ENCODE measurements at regions not wholly inside any gene's neighbourhood (a gene's known extent, or its start where the extent isn't known, plus 50 kb on each side); places are given as distances from the start of the nearest gene placed in this dataset.

- intact Hi-C loops (cut with micrococcal nuclease): no loop called here
- DNase-seq: no peak
- Mint-ChIP-seq H3K4me3 (no peak overlapping the region), H3K9me3 (no peaks in the 10 kb centered on the region), H3K36me3 (no peaks in the 10 kb centered on the region), H3K4me1 (ENCODE audit: low read depth) (no peaks in the 10 kb centered on the region), H3K27ac (no peak overlapping the region), H3K27me3 (no peaks in the 10 kb centered on the region)
- ChIA-PET CTCF (no interaction called here), POLR2A (no interaction called here)
Observed at GRCh38 chr13:31853643-31854326, 114.5 kb downstream of the RXFP2 start.

DNA sequence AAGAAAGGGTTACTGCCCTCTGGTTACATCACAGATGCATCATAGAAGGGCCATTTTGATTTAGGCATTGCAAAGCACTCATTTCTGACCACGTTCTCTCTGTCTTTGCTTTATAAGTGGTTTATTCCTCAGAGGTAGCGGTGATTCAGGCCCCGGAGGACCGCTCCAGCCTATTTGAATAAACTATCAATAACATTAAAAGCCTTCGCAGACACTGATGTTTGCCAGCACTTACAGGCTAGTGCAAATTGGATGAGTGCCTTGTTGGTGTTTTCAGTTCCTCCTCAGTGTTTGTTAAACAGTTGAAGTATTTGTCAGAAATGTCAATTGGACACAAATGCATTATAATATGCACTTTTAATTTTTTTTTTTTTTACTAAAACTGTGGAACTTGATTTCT is 120.2 kb downstream of the RXFP2 start:
- ChIA-PET CTCF (no interaction called here), POLR2A (no interaction called here)
- H3K27me3 Mint-ChIP-seq: no peaks in the 10 kb centered on the region
- no peaks in the 10 kb centered on the region for H3K9me3 Mint-ChIP-seq
- intact Hi-C loops (cut with micrococcal nuclease): no loop called here
- no peak overlapping the region for H3K4me3 Mint-ChIP-seq
- no peak overlapping the region for H3K27ac Mint-ChIP-seq
- H3K4me1 Mint-ChIP-seq (ENCODE audit: low read depth): no peaks in the 10 kb centered on the region
- H3K36me3 Mint-ChIP-seq: peaks cover 2% of the 10 kb centered on the region
- no peak for DNase-seq

- CTCF ChIA-PET: no interaction called here
Observed at GRCh38 chr13:31860002-31860401, 120.7 kb downstream of the RXFP2 start.

GRCh38 chr13:31862828-31863227 is 123.5 kb downstream of the RXFP2 start:
- no peaks in the 10 kb centered on the region for H3K9me3 Mint-ChIP-seq
- no peak overlapping the region for H3K4me3 Mint-ChIP-seq
- H3K36me3 Mint-ChIP-seq: peaks cover 2% of the 10 kb centered on the region
- no peaks in the 10 kb centered on the region for H3K27me3 Mint-ChIP-seq
- H3K27ac Mint-ChIP-seq: no peak overlapping the region
- ChIA-PET CTCF (no interaction called here), POLR2A (no interaction called here)
- DNase-seq: no peak
- H3K4me1 Mint-ChIP-seq (ENCODE audit: low read depth): no peaks in the 10 kb centered on the region
- intact Hi-C loops (cut with micrococcal nuclease): no loop called here

More at GRCh38 chr13:31860002-31860401, 120.7 kb downstream of the RXFP2 start:
- Mint-ChIP-seq H3K4me3 (no peak overlapping the region), H3K9me3 (no peaks in the 10 kb centered on the region), H3K4me1 (ENCODE audit: low read depth) (no peaks in the 10 kb centered on the region), H3K27ac (no peak overlapping the region), H3K27me3 (no peaks in the 10 kb centered on the region), H3K36me3 (peaks cover 2% of the 10 kb centered on the region)
- POLR2A ChIA-PET: no interaction called here
- intact Hi-C loops (cut with micrococcal nuclease): no loop called here
- DNase-seq: no peak

DNA sequence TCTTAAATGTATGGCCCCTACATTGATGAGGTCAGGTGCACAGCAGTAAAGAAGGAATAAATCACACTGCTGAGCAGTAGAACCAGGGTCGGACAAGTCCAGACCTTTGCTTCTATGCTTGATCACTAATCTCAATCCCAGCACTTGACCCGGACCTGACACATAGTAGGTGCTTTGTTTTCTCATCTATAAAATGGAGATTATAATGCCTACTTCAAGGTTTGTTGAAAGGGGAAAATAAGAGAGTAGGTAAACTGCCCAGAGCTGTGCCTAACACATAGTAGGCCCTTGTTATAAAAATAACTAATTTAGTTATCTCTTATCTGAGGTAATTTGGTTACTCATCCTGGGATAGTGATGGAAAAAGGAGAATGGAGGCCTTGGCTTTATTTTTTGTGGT is 125.0 kb downstream of the RXFP2 start:
- Mint-ChIP-seq H3K27me3 (no peaks in the 10 kb centered on the region), H3K36me3 (peaks cover 2% of the 10 kb centered on the region), H3K27ac (no peak overlapping the region), H3K4me1 (ENCODE audit: low read depth) (no peaks in the 10 kb centered on the region), H3K4me3 (no peak overlapping the region), H3K9me3 (no peaks in the 10 kb centered on the region)
- CTCF ChIA-PET: no interaction called here
- intact Hi-C loops (cut with micrococcal nuclease): no loop called here
- POLR2A ChIA-PET: no interaction called here
- DNase-seq: no peak

DNA sequence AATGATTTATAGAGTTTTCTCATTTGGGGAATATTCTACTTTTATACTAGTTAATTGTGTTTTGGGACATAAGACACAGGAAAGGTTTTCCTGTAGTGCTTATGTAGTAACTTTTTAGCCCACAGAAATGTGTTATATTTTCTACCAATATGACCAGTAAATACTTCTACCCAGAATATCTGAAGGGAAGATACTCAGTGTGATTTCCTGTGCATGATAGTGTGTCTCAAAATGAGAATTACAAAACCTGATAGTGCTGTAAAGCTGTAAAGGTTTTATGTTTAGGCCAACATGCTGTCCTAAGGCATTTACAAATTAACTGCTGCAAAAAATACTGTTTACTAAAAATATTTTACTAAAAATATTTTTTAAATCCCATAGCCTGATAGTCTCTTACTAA is 126.8 kb downstream of the RXFP2 start:
- Mint-ChIP-seq H3K9me3 (no peaks in the 10 kb centered on the region), H3K27me3 (no peaks in the 10 kb centered on the region), H3K4me1 (ENCODE audit: low read depth) (no peaks in the 10 kb centered on the region), H3K27ac (no peak overlapping the region), H3K36me3 (peaks cover 2% of the 10 kb centered on the region), H3K4me3 (no peak overlapping the region)
- no peak for DNase-seq
- POLR2A ChIA-PET: interaction anchor here (0.7 kb wide), 1 partner anchor 1258 kb away, joined by 3 read pairs; no protein-coding TSS in a partner anchor
- CTCF ChIA-PET: no interaction called here
- intact Hi-C loops (cut with micrococcal nuclease): no loop called here

GRCh38 chr13:31867709-31868108 is 128.4 kb downstream of the RXFP2 start:
- peaks cover 1% of the 10 kb centered on the region for H3K27me3 Mint-ChIP-seq

DNA sequence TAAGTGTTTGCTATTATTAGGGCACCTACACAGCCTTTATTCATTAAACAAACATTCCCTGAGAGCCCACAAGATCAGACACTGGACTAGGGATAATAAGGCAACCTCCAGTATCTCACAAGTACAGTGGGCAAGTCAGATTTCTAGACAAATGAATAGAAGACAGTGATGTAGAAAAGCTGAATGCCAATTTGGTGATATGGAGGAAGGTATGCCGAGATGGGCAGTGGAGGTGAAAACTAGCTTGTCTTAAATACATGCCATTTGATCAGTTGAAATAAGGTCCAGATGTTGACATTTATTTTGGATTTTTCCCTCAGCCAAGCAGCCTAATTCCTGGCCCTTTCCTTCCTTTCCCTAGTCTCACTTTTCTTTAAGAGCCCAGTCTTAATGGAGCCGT is 130.3 kb downstream of the RXFP2 start:
- no peaks in the 10 kb centered on the region for H3K36me3 Mint-ChIP-seq
- no peaks in the 10 kb centered on the region for H3K9me3 Mint-ChIP-seq
- H3K27me3 Mint-ChIP-seq: peaks cover 1% of the 10 kb centered on the region
- ChIA-PET CTCF (no interaction called here), POLR2A (no interaction called here)
- no peaks in the 10 kb centered on the region for H3K4me1 Mint-ChIP-seq (ENCODE audit: low read depth)
- no peak for DNase-seq
- no peak overlapping the region for H3K4me3 Mint-ChIP-seq
- H3K27ac Mint-ChIP-seq: no peak overlapping the region
- intact Hi-C loops (cut with micrococcal nuclease): no loop called here

More at GRCh38 chr13:31867709-31868108, 128.4 kb downstream of the RXFP2 start:
- ChIA-PET POLR2A (interaction anchor here (0.7 kb wide), 1 partner anchor 958 kb away, joined by 3 read pairs; no protein-coding TSS in a partner anchor), CTCF (no interaction called here)
- Mint-ChIP-seq H3K27ac (no peak overlapping the region), H3K9me3 (no peaks in the 10 kb centered on the region), H3K36me3 (peaks cover 2% of the 10 kb centered on the region), H3K4me3 (no peak overlapping the region), H3K4me1 (ENCODE audit: low read depth) (no peaks in the 10 kb centered on the region)
- no peak for DNase-seq
- intact Hi-C loops (cut with micrococcal nuclease): no loop called here

DNA sequence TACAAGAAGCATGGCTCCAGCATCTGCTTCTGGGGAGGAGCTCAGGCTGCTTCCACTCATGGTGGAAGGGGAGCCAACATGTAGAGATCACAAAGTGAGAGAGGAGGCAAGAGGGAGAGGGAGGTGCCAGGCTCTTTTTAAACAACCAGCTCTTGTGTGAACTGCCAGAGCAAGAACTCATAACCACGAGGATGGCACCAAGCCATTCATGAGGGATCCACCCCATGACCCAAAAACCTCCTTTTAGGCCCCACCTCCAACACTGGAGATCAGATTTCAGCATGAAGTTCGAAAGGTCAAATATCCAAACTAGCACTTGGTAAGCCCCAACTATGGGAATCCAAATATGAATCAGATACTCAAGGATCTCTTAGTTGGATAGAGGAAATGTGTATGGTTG is 131.2 kb downstream of the RXFP2 start:
- H3K9me3 Mint-ChIP-seq: no peaks in the 10 kb centered on the region
- H3K4me1 Mint-ChIP-seq (ENCODE audit: low read depth): no peaks in the 10 kb centered on the region
- ChIA-PET CTCF (no interaction called here), POLR2A (no interaction called here)
- no peak overlapping the region for H3K4me3 Mint-ChIP-seq
- no peak for DNase-seq
- H3K27me3 Mint-ChIP-seq: peaks cover 1% of the 10 kb centered on the region
- intact Hi-C loops (cut with micrococcal nuclease): no loop called here
- no peak overlapping the region for H3K27ac Mint-ChIP-seq
- no peaks in the 10 kb centered on the region for H3K36me3 Mint-ChIP-seq

DNA sequence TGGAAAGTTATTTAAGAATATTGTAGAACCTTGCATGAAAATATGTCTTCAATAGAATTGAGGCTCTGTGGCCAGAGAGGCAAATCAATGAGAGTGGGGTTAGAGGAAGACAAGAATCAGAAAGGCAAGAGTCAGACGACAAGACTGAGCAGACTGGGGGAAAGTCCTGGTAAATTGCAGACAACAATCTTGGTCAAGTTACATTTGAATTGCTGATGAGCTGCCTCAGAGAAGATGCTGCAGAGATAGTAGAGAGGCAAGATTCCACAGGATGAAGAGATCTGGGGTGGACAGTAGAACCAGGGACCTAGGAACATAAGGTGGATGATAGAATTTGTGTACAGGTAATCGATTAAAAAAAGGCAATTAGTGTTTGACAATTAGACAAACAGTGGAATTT is 133.8 kb downstream of the RXFP2 start:
- Mint-ChIP-seq H3K27ac (no peak overlapping the region), H3K4me1 (ENCODE audit: low read depth) (peaks cover 10% of the 10 kb centered on the region), H3K27me3 (peaks cover 1% of the 10 kb centered on the region), H3K4me3 (no peak overlapping the region), H3K9me3 (no peaks in the 10 kb centered on the region), H3K36me3 (no peaks in the 10 kb centered on the region)
- intact Hi-C loops (cut with micrococcal nuclease): no loop called here
- POLR2A ChIA-PET: no interaction called here
- DNase-seq: no peak
- CTCF ChIA-PET: no interaction called here

GRCh38 chr13:31875134-31875533 is 135.8 kb downstream of the RXFP2 start:
- H3K36me3 Mint-ChIP-seq: no peaks in the 10 kb centered on the region

DNA sequence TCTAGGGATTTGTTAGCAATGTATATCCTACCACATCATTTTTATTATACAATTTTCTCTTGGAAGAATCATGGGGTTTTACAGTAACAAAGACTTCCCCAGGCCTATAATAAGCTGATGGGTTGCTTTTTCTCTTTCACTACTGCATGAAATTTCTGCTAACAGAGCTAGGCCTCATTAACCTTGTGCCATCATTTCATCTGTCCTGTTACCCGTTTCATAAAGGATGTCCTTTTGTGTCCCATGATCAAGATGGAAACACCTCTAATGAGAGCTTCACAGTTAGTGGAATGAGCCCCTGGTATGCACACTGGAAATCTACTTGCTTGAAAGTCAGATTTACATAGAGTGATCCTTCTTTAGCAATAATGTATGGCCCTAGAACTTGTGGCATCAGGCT is 138.7 kb downstream of the RXFP2 start:
- ChIA-PET CTCF (interaction anchor here (1.8 kb wide), 1 partner anchor 32 kb away, joined by 7 read pairs; no protein-coding TSS in a partner anchor), POLR2A (no interaction called here)
- no peaks in the 10 kb centered on the region for H3K36me3 Mint-ChIP-seq
- H3K4me1 Mint-ChIP-seq (ENCODE audit: low read depth): peaks cover 21% of the 10 kb centered on the region
- no peak for DNase-seq
- intact Hi-C loops (cut with micrococcal nuclease): no loop called here
- no peak overlapping the region for H3K27ac Mint-ChIP-seq
- no peaks in the 10 kb centered on the region for H3K27me3 Mint-ChIP-seq
- H3K4me3 Mint-ChIP-seq: no peak overlapping the region
- H3K9me3 Mint-ChIP-seq: no peaks in the 10 kb centered on the region

More at GRCh38 chr13:31875134-31875533, 135.8 kb downstream of the RXFP2 start:
- H3K27me3 Mint-ChIP-seq: peaks cover 1% of the 10 kb centered on the region
- CTCF ChIA-PET: interaction anchor here (2.0 kb wide), 1 partner anchor 35 kb away, joined by 6 read pairs; no protein-coding TSS in a partner anchor
- DNase-seq: no peak
- no peak overlapping the region for H3K4me3 Mint-ChIP-seq
- intact Hi-C loops (cut with micrococcal nuclease): no loop called here
- peaks cover 10% of the 10 kb centered on the region for H3K4me1 Mint-ChIP-seq (ENCODE audit: low read depth)
- no peaks in the 10 kb centered on the region for H3K9me3 Mint-ChIP-seq
- POLR2A ChIA-PET: no interaction called here
- H3K27ac Mint-ChIP-seq: no peak overlapping the region

DNA sequence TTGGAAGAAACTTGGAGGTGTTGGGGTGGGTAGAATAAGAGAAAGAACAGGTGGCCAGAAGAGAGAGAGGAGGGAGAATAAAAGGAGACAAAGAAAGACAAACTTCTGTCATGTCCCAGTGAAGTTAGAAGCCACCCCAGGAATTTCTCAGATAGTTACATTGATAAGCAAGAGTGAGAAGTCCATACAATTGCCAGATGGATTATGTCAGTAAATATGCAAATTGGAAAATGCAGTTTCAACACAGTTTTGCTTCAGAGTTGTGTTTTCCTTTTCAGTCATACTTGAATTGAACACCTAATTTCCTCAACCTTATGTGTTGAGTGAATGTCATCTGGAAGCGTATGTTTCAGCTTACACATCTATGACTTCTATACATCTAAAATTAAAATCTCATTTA is 139.2 kb downstream of the RXFP2 start:
- ChIA-PET CTCF (interaction anchor here (1.8 kb wide), 1 partner anchor 31 kb away, joined by 7 read pairs; no protein-coding TSS in a partner anchor), POLR2A (no interaction called here)
- H3K36me3 Mint-ChIP-seq: no peaks in the 10 kb centered on the region
- peaks cover 21% of the 10 kb centered on the region for H3K4me1 Mint-ChIP-seq (ENCODE audit: low read depth)
- no peaks in the 10 kb centered on the region for H3K27me3 Mint-ChIP-seq
- intact Hi-C loops (cut with micrococcal nuclease): no loop called here
- DNase-seq: no peak
- no peak overlapping the region for H3K4me3 Mint-ChIP-seq
- H3K27ac Mint-ChIP-seq: no peak overlapping the region
- H3K9me3 Mint-ChIP-seq: no peaks in the 10 kb centered on the region

Measured in activated CD4-positive, alpha-beta memory T cell treated with anti-CD3 and anti-CD28 coated beads for 36 hours (primary cell).